ENCODE measurements at regions not wholly inside any gene's neighbourhood (a gene's known extent, or its start where the extent isn't known, plus 50 kb on each side); places are given as distances from the start of the nearest gene placed in this dataset.
"Not testable (repeated sequence)": the region's sequence is repeated elsewhere in the genome, so short reads cannot be mapped to it uniquely, and the experiment has no call there.

DNA sequence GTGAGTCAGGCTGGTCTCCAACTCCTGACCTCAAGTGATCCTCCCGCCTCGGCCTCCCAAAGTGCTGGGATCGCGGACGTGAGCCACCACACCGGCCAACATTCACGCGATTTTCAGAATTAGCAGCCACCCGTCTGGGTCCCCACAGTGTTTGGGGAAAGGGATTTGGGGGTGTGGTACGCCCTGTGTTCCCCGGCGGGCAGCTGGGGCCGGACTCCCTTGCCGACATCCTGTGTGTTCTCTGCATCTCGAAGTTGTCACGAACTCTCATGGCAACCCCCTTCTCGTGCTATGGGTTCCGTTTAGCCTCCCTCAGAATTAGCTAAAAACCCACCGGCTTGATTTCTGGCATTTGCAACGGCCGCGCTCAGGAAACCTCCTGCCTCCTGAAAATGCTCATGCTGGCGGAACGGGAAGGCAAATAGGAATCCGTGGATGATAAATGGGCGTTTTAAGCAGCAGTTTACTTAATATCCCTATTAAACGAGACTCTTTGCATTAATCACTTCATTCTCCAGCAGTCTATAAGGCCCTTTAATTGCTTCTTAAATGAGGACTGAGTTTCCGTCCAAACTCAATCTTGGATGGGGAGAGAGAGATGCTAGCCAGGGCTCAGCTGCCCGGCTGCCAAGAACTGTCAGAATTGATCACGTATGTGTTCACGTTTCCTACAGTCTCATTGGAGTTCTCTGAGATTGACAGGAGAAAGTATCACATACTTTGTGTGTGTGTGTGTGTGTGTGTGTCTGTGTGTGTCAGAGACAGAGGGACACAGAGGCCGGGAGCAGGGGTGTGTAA is 78.9 kb upstream of the PPP2R3B start:
- Histone ChIP-seq H3K36me3 (no peaks in the 10 kb centered on the region), H3K27ac (no peak overlapping the region), H3K9me3 (peaks cover 0 to 6% (median 0%) of the 10 kb centered on the region in 12 donors), H3K27me3 (no peaks in the 10 kb centered on the region), H3K4me1 (no peaks in the 10 kb centered on the region), H3K4me3 (no peak overlapping the region)
- intact Hi-C loops (cut with DNase I) = no loop called here
- WGBS, 4 donors = 84 to 89% (median 87%) methylated on average over 31 to 32 of the region's 32 CpGs
- ATAC-seq (no peak), DNase-seq (no peak)
- TF ChIP-seq, protein P1, sequence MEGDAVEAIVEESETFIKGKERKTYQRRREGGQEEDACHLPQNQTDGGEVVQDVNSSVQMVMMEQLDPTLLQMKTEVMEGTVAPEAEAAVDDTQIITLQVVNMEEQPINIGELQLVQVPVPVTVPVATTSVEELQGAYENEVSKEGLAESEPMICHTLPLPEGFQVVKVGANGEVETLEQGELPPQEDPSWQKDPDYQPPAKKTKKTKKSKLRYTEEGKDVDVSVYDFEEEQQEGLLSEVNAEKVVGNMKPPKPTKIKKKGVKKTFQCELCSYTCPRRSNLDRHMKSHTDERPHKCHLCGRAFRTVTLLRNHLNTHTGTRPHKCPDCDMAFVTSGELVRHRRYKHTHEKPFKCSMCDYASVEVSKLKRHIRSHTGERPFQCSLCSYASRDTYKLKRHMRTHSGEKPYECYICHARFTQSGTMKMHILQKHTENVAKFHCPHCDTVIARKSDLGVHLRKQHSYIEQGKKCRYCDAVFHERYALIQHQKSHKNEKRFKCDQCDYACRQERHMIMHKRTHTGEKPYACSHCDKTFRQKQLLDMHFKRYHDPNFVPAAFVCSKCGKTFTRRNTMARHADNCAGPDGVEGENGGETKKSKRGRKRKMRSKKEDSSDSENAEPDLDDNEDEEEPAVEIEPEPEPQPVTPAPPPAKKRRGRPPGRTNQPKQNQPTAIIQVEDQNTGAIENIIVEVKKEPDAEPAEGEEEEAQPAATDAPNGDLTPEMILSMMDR (IDR thresholded peaks at IDR 0.05) = no peak
- TF ChIP-seq POLR2A (IDR thresholded peaks at IDR 0.05) = no peak

DNA sequence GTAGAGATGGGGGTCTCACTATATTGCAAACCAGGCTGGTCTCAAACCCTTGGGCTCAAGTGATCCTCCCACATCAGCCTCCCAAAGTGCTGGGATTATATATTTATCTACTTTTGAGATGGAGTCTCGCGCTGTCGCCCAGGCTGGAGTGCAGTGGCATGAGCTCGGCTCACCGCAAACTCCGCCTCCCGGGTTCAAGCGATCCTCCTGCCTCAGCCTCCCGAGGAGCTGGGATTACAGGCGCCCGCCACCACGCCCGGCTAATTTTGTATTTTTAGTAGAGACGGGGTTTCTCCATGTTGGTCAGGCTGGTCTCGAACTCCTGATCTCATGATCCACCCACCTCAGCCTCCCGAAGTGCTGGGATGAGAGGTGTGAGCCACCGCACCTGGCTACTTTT is 80.1 kb upstream of the PPP2R3B start:
- DNase-seq, H3K36me3 ChIP-seq: not testable (repeated sequence)

DNA sequence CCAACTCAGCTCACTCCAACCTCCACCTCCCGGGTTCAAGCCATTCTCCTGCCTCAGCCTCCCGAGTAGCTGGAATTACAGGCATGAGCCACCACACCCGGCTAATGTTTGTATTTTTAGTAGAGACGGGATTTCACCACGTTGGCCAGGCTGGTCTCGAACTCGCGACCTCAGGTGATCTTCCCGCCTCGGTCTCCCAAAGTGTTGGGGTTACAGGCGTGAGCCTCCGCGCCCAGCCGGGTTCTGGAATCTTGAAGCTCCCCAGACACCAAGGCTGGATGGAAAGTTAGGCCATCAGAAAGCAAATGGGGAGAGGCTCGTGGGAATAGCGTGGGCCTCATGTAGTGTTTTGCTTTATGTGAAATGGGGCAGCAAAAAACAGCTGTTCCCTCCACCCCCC is 81.0 kb upstream of the PPP2R3B start:
- not testable (repeated sequence) for ATAC-seq, H3K4me3 ChIP-seq
- 84 to 94% (median 90%) methylated on average over 16 of the region's 16 CpGs for WGBS, 4 donors

More for the DNA sequence above, 80.1 kb upstream of the PPP2R3B start:
- intact Hi-C loops (cut with DNase I); H3K9me3 ChIP-seq; H3K27ac ChIP-seq; ATAC-seq; H3K4me1 ChIP-seq; H3K27me3 ChIP-seq; H3K4me3 ChIP-seq: not testable (repeated sequence)
- WGBS, 4 donors = 91 to 96% (median 92%) methylated on average over 16 to 17 of the region's 17 CpGs

DNA sequence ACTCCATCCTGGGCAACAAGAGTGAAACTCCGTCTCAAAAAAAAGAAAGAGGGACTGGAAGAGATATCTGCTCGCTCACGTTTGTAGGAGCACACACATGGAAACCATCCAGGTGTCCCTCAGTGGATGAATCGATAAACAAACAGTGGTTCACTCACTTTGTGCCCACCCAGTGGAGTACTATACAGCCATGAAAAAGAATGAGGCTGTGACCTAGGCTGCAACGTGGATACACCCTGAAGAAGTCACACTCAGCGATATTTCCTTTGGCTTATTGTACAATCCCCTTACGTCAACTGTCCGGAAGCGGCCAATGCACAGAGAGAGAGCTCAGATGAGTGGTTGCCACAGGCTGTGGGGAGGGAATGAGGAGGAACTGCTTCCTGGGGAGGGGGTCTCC is 82.3 kb upstream of the PPP2R3B start:
- WGBS, 4 donors = 83 to 90% (median 86%) methylated on average over 9 of the region's 9 CpGs
- Histone ChIP-seq H3K36me3 (no peaks in the 10 kb centered on the region), H3K9me3 (peaks cover 0 to 10% (median 0%) of the 10 kb centered on the region in 12 donors), H3K27ac (no peak overlapping the region), H3K27me3 (no peaks in the 10 kb centered on the region), H3K4me3 (no peak overlapping the region), H3K4me1 (no peaks in the 10 kb centered on the region)
- no peak for DNase-seq
- TF ChIP-seq POLR2A (IDR thresholded peaks at IDR 0.05) = no peak
- TF ChIP-seq, protein P1 (IDR thresholded peaks at IDR 0.05) = no peak
- no peak for ATAC-seq
- intact Hi-C loops (cut with DNase I) = no loop called here

More for the DNA sequence above, 81.0 kb upstream of the PPP2R3B start:
- H3K27me3 ChIP-seq; H3K27ac ChIP-seq; H3K4me1 ChIP-seq; H3K36me3 ChIP-seq; intact Hi-C loops (cut with DNase I); H3K9me3 ChIP-seq; DNase-seq: not testable (repeated sequence)

DNA sequence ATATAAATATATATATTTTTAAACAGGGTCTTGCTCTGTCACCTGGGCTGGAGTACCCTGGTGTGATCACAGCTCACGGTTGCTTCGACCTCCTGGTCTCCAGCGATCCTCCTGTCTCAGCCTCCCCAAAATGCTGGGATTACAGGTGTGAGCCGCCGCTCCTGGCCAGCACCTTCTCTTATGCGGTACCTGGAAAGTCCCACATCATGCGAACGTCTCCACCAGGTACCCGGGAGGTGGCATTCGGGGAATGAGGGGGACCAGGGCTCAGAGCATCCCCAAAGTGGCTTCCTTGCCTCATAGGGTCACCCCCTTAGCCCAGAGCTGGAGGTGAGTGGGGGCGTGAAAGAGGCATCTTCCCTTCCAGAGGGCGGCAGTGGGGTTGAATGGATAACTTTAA is 84.0 kb upstream of the PPP2R3B start:
- WGBS, 4 donors = 86 to 93% (median 90%) methylated on average over 12 of the region's 12 CpGs
- H3K36me3 ChIP-seq = no peaks in the 10 kb centered on the region
- TF ChIP-seq, protein P1 (IDR thresholded peaks at IDR 0.05) = no peak
- TF ChIP-seq POLR2A (IDR thresholded peaks at IDR 0.05) = no peak
- intact Hi-C loops (cut with DNase I) = no loop called here
- no peak overlapping the region for H3K4me3 ChIP-seq
- ATAC-seq = no peak
- DNase-seq = no peak
- H3K27ac ChIP-seq = no peak overlapping the region
- no peaks in the 10 kb centered on the region for H3K4me1 ChIP-seq
- peaks cover 0 to 10% (median 0%) of the 10 kb centered on the region in 12 donors for H3K9me3 ChIP-seq
- H3K27me3 ChIP-seq = no peaks in the 10 kb centered on the region
